Right cardiac atrium (tissue), 5 donors: ENCODE measurements at regions not wholly inside any gene's neighbourhood (a gene's known extent, or its start where the extent isn't known, plus 50 kb on each side); places are given as distances from the start of the nearest gene placed in this dataset.

Experiments used
- ATAC-seq, 2 donors: fragments of 200-7000 bp; cut with Tn5 transposase; one replicate each; pipeline versions ENCODE4 v1.8.0 to v1.9.1; 2020; ENCODE audit warnings: moderate library complexity in 2 of 2, mild to moderate bottlenecking in 1 of 2
- DNase-seq, 3 donors: peaks; one replicate each; pipeline ENCODE4 v3.0.0-alpha.2; 2020
- H3K27ac ChIP-seq: one replicate; pipeline ENCODE4 v1.5.1; 2013; ENCODE audit warnings: mild to moderate bottlenecking, low read length, control low read depth, moderate library complexity
- H3K27me3 ChIP-seq: one replicate; pipeline ENCODE4 v1.6.1; 2013; ENCODE audit not compliant: control insufficient read depth, insufficient read depth
- H3K4me1 ChIP-seq: one replicate; pipeline ENCODE4 v1.6.1; 2013; ENCODE audit warnings: low read length; ENCODE audit not compliant: control insufficient read depth, insufficient read depth
- H3K4me3 ChIP-seq: one replicate; pipeline ENCODE4 v1.5.1; 2013; ENCODE audit warnings: low read length, control low read depth
- H3K9me3 ChIP-seq: one replicate; pipeline ENCODE4 v1.6.1; 2013; ENCODE audit warnings: low read length; ENCODE audit not compliant: control insufficient read depth
- WGBS: extraction: QIAGEN DNeasy Blood & Tissue Kit; methylation state at CpG from one replicate; pipeline ENCODE4 v1.1.7; 2013; 5-methylcytosine and 5-hydroxymethylcytosine counted together
- intact Hi-C, 4 donors: fragments of 100-400 bp; cut with DNase I; formaldehyde crosslinking; loops; one replicate each; pipeline versions ENCODE4 v1.11.0 to v1.14.0; 2022 to 2023
- donor health status: healthy with polysubstance abuse.
- donor health status: DM: no; HTN: yes; CAD: no.
- donor health status: DM: no; HTN: no; CAD: no.
- donor health status: DM: no; HTN: yes; CAD: no; lungs with severe emphysema.
- donor health status: DM: yes; HTN: yes; CAD: no.

GRCh38 chr4:24096603-24097002, 206.8 kb upstream of the PPARGC1A start:
- no peak overlapping the region for H3K27ac ChIP-seq
- WGBS, result 75% methylated on average over 2 of the region's 2 CpGs

DNA sequence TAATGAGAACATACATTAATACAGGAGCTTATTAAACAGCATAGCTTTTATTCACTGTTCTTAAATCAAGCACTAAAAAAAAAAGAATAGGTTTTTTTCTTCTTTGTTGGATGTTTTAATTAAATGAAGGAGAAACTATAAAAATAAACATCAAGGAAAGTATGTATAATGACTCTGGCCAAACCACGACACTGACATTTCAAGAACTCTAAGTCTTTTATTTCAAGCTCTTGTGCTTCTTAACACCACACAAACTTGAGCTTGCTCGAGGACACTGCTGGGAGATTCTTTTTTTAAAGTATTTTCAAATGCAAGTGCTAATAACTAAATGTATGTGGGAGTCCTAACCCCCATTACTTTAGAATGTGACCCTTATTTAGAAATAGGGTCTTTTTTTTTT, 204.9 kb upstream of the PPARGC1A start:
- H3K9me3 ChIP-seq, result no peaks in the 10 kb centered on the region
- H3K4me1 ChIP-seq, result no peaks in the 10 kb centered on the region
- ATAC-seq, result no peak
- intact Hi-C loops, result no loop called here
- 73% methylated on average over 2 of the region's 2 CpGs for WGBS
- no peak overlapping the region for H3K27ac ChIP-seq
- H3K27me3 ChIP-seq, result no peaks in the 10 kb centered on the region
- no peak for DNase-seq
- no peak overlapping the region for H3K4me3 ChIP-seq

More at GRCh38 chr4:24096603-24097002, 206.8 kb upstream of the PPARGC1A start:
- ATAC-seq (no peak), DNase-seq (no peak)
- H3K4me1 ChIP-seq, result no peaks in the 10 kb centered on the region
- H3K27me3 ChIP-seq, result no peaks in the 10 kb centered on the region
- H3K4me3 ChIP-seq, result no peak overlapping the region
- intact Hi-C loops, result no loop called here
- H3K9me3 ChIP-seq, result no peaks in the 10 kb centered on the region

- 69% methylated on average over 2 of the region's 2 CpGs for WGBS
- Histone ChIP-seq H3K4me3 (no peak overlapping the region), H3K27ac (no peak overlapping the region), H3K9me3 (no peaks in the 10 kb centered on the region), H3K27me3 (no peaks in the 10 kb centered on the region), H3K4me1 (no peaks in the 10 kb centered on the region)
- DNase-seq, result no peak
- no peak for ATAC-seq
- intact Hi-C loops, result no loop called here
Observed at GRCh38 chr4:24093446-24093845, 203.6 kb upstream of the PPARGC1A start.

GRCh38 chr4:24091639-24092233, 201.9 kb upstream of the PPARGC1A start:
- no peaks in the 10 kb centered on the region for H3K27me3 ChIP-seq

GRCh38 chr4:24089851-24090534, 200.1 kb upstream of the PPARGC1A start:
- ATAC-seq, result no peak
- Histone ChIP-seq H3K27me3 (no peaks in the 10 kb centered on the region), H3K9me3 (no peaks in the 10 kb centered on the region), H3K4me1 (no peaks in the 10 kb centered on the region), H3K4me3 (no peak overlapping the region), H3K27ac (no peak overlapping the region)
- 72% methylated on average over 3 of the region's 3 CpGs for WGBS
- intact Hi-C loops, result no loop called here
- DNase-seq, result no peak

More at GRCh38 chr4:24091639-24092233, 201.9 kb upstream of the PPARGC1A start:
- Histone ChIP-seq H3K4me1 (no peaks in the 10 kb centered on the region), H3K27ac (no peak overlapping the region), H3K4me3 (no peak overlapping the region), H3K9me3 (no peaks in the 10 kb centered on the region)
- ATAC-seq (no peak), DNase-seq (no peak)
- intact Hi-C loops, result no loop called here
- WGBS, result 83% methylated on average over 6 of the region's 6 CpGs

DNA sequence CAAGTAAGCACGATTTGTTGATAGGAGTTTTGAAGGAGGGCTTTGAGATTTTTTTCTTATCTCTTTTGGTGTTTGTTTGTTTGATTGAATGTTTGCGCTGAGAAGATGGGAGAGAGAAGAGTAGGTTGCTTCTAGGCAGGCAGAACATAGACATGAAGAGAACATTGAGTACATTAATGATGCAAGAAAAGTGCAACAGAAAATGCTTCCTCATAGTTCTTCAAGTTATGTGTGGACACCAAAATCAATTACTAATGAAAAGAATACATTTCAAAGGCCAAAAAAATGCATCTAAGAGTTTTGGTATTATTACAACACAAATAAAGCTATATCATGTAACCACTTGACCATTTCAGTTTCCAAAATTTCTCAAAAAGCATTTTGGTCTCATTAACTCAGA, 191.0 kb upstream of the PPARGC1A start:
- Histone ChIP-seq H3K4me1 (no peaks in the 10 kb centered on the region), H3K27me3 (no peaks in the 10 kb centered on the region), H3K9me3 (no peaks in the 10 kb centered on the region), H3K4me3 (no peak overlapping the region), H3K27ac (no peak overlapping the region)
- intact Hi-C loops, result no loop called here
- 85% methylated on average over 2 of the region's 2 CpGs for whole genome bisulfite sequencing
- DNase-seq (no peak), ATAC-seq (no peak)

GRCh38 chr4:24078347-24078962, 188.6 kb upstream of the PPARGC1A start:
- intact Hi-C loops, result no loop called here
- DNase-seq (no peak), ATAC-seq (no peak)
- Histone ChIP-seq H3K4me3 (no peak overlapping the region), H3K4me1 (no peaks in the 10 kb centered on the region), H3K27ac (no peak overlapping the region), H3K27me3 (no peaks in the 10 kb centered on the region), H3K9me3 (no peaks in the 10 kb centered on the region)
- WGBS, result 91% methylated on average over 2 of the region's 2 CpGs

GRCh38 chr4:24076811-24077210, 187.0 kb upstream of the PPARGC1A start:
- intact Hi-C loops, result no loop called here
- Histone ChIP-seq H3K27ac (no peak overlapping the region), H3K27me3 (no peaks in the 10 kb centered on the region), H3K4me1 (no peaks in the 10 kb centered on the region), H3K4me3 (no peak overlapping the region), H3K9me3 (no peaks in the 10 kb centered on the region)
- no peak for ATAC-seq
- DNase-seq, result no peak
- 92% methylated on average over 1 of the region's 1 CpG for WGBS

- Histone ChIP-seq H3K27me3 (no peaks in the 10 kb centered on the region), H3K27ac (no peak overlapping the region), H3K4me1 (no peaks in the 10 kb centered on the region), H3K9me3 (no peaks in the 10 kb centered on the region), H3K4me3 (no peak overlapping the region)
- WGBS, result 92% methylated on average over 7 of the region's 7 CpGs
- intact Hi-C loops, result no loop called here
- ATAC-seq (no peak), DNase-seq (no peak)
Observed at GRCh38 chr4:24073948-24074347, 184.1 kb upstream of the PPARGC1A start.

DNA sequence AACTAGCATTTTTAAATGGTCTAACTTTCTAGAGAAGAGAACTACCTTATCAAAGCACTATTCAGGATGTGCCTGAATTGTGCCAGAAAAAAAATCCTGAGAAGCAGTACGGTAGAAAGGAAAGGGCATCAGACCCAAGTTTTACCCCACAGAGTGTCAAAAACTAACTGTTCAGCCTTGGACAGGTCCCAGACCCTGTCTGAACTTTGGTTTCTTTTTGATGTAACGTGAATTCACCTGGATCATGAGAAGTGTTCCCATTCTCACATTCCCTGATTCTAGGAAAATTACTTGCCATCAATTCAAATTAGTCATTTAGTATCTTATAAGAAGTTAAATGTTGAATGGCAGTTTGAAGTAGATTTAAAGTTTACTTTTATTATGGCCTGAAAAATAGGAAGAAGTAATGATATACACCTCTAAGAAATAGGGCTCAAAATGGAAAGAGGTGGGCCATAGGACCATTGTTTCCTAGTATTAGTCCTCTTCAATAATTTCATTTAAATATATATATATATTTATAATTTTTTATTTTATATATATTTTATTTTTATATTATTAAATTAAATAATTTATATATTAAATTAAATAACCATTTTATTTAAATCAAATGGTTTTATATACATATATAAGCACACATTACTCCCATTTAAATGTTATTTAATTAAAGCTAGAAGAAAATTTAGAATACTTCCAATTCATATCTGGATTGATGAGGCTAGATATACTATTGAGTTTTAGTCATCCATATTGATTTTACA, 181.9 kb upstream of the PPARGC1A start:
- ATAC-seq (no peak), DNase-seq (no peak)
- Histone ChIP-seq H3K27me3 (no peaks in the 10 kb centered on the region), H3K4me3 (no peak overlapping the region), H3K9me3 (no peaks in the 10 kb centered on the region), H3K4me1 (no peaks in the 10 kb centered on the region), H3K27ac (no peak overlapping the region)
- intact Hi-C loops, result no loop called here
- 64% methylated on average over 2 of the region's 2 CpGs for WGBS

GRCh38 chr4:24070117-24070516, 180.3 kb upstream of the PPARGC1A start:
- no peaks in the 10 kb centered on the region for H3K27me3 ChIP-seq
- H3K27ac ChIP-seq, result no peak overlapping the region
- no peak overlapping the region for H3K4me3 ChIP-seq
- H3K4me1 ChIP-seq, result no peaks in the 10 kb centered on the region
- no peaks in the 10 kb centered on the region for H3K9me3 ChIP-seq
- 77% methylated on average over 2 of the region's 2 CpGs for WGBS
- DNase-seq (no peak), ATAC-seq (no peak)
- intact Hi-C loops, result no loop called here
